Left forelimb (tissue), 1 donor: ENCODE measurements at regions not wholly inside any gene's neighbourhood (a gene's known extent, or its start where the extent isn't known, plus 50 kb on each side); places are given as distances from the start of the nearest gene placed in this dataset.
A peak's percentile ranks its signal among the peaks of the same experiment; 100 is the strongest.

ENCODE experiments used
- DNase-seq: peaks from one replicate; pipeline ENCODE4 v3.0.0-alpha.2; 2018; ENCODE audit warnings: low spot score

- peak; percentile 30 for DNase-seq
These were observed 155.0 kb downstream of the TOMM20 start for GRCh38 chr1:234973426-234974250.

- peak; percentile 46 for DNase-seq
These were observed 156.0 kb downstream of the TOMM20 start for GRCh38 chr1:234972411-234973191.

DNA sequence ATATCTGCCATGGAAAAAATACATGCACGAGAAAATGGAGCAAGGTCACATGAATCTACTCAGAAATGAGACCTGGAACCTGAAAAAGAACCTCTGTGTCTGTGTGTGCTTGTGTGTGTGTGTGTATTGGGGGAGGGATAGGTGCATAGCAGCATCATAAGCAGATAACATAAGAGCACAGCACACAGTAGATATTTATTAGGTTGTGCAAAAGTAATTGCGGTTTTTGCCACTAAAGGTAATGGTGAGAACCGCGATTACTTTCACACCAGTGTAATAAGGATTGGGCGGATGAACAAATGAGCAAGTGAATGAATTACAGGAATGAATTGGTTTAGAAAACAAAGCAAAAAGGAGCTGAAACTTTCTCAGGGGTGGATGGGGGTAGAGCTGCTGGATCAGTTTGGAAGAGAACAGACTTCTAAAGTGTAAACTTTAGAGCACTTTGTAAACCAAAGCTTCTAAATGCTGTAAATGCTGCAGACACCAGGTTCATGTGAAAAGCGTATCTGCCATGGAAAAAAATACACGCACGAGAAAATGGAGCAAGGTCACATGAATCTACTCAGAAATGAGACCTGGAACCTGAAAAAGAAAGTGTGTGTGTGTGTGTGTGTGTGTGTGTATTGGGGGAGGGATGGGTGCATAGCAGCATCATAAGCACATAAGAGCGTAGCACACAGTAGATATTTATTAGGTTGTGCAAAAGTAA, 156.9 kb downstream of the TOMM20 start:
- peak; percentile 33 for DNase-seq

DNA sequence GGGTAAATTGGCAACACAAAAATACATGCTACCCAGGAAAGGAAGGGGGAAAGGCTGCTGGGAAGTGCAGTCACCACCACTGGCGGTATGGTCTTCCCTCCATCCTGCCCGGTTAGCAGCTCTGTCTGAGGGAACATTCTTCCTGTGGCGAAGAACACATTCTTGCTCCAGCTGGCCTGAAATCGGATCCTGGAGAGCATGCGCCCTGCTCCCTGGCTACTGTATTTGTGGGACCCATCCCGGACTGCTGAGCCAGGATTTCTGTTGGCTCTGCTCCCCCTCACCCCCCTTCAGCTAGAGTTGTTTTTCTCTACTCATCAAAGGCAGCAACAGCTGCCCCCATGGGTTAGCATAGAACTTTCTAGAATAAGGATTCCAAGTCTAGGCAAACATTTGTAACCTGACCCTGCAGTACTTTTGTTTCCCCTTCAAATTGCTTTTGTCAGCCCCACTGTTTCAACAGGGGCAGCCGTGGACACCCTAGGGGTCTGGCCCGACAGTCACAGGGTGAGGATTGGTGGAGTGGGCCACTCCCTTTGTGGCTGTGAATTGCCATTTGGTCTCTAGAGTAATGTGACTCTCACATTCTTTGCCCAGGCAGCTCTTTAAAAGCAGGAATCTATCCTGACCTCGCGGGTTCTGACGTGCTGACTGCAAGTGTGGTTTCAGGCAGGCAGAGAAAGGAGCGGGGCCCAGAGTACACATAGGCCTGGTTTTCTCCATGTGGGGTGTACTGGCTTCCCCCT, 157.7 kb downstream of the TOMM20 start:
- peak; percentile 89 for DNase-seq

DNA sequence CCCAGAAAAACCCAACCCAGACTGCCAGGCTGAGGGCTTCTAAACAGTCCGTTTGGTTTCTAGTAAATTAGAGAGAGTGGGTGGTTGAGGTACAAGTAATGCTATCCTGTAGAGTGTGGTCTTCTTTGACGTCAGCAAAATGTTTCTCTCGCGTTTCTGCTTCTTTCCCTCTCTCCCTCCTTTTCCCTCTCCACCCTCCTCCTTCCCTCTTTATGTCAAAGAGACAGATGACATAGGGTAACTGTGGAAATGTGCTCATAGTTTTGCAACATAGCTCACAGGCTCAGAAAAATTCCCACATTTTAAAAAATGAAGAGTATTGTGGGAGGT, 158.3 kb downstream of the TOMM20 start:
- DNase-seq, result no peak

- peak; percentile 89 for DNase-seq
These were observed 158.8 kb downstream of the TOMM20 start for GRCh38 chr1:234969581-234970400.

DNA sequence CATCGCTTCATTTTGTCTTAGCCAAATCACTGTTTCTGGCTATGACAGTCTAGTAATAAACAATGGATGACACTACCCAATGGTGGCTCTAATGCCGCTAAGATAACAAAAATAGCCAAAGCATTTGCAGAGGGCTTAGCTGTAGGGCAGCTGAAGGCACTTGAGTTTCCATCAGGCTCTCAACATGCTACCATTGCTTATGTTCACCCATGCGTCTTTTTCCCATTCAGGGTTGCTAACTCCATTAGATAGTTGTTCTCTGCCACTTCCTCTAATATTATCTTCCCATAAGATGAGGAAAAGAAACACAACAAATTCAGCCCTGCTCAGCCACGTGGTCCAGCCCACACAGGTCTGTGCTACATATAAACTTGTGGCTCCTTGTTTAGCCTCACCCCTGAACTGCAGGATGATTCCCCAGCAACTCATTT, 159.6 kb downstream of the TOMM20 start:
- DNase-seq, result peak; percentile 22

DNA sequence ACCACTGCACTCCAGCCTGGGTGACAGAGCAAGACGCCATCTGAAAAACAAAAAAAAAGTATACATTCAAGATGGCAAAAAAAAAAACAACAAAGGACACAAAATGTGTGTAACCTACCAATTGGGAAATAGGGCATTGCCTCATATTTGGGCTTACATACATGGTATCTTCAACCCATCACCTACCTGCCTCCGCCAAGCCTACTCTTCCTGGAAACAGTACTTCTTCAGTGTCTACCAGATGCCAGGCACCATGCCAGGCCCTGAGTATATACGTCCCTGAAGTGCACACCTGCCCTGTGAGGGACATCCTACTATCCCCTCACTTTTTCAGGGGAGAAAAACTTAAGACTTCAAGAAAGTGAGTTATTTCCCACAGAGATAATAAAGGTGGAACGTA, 160.2 kb downstream of the TOMM20 start:
- DNase-seq, result peak; percentile 51

- DNase-seq, result no peak
These were observed 161.5 kb downstream of the TOMM20 start for GRCh38 chr1:234967121-234967520.

DNA sequence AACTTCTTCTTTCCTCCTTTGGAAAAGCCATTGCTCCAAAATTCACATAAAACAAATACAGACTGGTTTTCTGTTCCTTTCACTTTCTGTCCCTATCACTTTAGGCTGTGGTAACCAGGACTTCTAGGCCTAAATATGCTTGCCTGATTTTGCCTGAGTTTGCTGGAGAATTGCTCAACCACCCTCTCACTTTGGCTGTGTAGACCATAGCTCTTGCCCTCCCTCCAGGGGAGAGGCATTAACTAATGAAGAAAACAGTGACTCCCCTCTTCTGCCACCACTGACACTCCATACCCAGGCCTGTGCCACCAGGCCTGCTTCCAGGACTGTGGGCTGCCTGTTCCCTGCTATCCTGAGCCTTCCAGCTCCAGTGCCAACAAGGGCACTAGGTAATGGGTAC, 163.5 kb downstream of the TOMM20 start:
- DNase-seq, result peak; percentile 52

- DNase-seq, result peak; percentile 53
These were observed 164.5 kb downstream of the TOMM20 start for GRCh38 chr1:234963904-234964702.

DNA sequence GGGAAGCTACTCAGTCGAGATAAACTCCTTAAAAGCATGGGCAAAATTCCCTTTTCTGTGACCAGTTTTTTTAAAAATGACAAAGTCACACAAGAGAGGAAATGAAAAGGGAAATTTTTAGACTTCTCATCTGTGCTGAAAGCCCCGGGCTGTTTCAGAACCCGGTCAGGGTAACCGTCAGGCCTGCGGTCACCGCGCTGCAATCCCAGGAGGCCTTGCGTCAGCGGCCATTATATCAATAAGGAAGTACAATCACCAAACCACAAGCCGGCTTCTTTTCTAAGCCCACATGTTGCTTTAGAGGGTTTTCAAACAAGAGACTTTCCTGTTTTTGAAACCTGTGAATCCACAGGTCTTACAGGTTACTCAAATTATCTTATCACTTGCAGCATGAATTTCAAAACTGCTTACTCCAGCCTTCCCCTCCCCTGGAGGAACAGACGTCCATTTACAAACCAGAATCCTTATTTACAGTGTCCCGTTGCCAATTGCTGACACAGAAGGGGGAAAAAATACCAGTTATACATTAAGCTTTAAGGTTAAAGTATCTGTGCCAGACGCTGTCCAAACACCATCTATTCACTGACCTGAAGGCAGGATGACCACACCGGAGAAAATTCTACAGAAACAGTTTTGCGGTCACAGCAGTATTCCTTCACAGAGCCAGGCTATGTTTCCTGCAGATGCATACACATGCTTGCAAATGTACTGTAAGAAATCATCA, 165.3 kb downstream of the TOMM20 start:
- peak; percentile 74 for DNase-seq

GRCh38 chr1:234962340-234962989, 166.2 kb downstream of the TOMM20 start:
- DNase-seq, result peak; percentile 71

GRCh38 chr1:234961456-234962339, 166.9 kb downstream of the TOMM20 start:
- DNase-seq, result peak; percentile 69

GRCh38 chr1:234960722-234961455, 167.7 kb downstream of the TOMM20 start:
- peak; percentile 55 for DNase-seq

DNA sequence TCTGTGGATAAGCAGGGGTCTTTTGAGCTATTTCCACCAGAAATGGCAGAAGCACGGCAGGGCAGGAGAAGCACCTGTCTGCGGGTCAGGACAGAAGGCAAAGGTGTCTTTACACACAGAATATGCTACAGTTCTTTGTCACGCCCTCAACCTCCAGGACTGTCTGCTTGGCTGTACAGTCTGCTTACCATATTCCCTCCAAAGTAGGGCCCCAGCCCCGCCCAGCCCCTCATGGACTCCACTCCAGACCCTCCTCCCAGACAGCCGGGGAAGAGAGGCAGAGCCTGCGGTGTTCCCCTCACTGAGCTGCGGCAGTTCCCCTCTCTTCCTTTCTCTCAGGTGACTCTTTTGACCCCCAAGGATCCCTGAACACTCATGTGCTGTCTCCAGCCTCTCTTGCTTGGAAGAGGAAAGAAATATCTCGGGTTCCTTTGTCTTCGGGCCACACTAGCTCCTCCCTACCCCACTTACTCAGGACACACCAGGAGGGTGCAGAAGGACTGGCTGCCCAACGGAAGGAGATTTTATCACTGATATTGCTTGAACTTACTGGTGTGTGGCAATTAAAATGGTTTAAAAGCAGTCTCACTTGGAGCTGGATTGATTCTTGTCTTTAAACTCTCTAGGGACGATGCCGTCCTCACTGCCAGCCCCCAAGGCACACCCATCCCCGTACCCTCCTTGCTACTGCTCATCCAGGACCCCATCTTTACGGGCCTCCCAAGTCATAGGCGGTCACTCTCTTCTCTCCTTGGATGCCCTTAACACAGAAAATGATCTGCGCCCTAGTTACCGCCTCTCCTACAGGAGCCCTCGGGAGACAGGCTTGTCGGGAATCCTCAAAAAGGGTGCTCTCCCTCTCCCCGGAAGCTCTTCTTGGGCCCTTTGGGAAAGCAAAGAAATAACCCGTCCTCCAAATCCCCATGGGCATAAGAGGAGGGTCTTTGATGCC, 169.7 kb downstream of the TOMM20 start:
- DNase-seq, result peak; percentile 53
